ENCODE measurements at regions not wholly inside any gene's neighbourhood (a gene's known extent, or its start where the extent isn't known, plus 50 kb on each side); places are given as distances from the start of the nearest gene placed in this dataset.

DNA sequence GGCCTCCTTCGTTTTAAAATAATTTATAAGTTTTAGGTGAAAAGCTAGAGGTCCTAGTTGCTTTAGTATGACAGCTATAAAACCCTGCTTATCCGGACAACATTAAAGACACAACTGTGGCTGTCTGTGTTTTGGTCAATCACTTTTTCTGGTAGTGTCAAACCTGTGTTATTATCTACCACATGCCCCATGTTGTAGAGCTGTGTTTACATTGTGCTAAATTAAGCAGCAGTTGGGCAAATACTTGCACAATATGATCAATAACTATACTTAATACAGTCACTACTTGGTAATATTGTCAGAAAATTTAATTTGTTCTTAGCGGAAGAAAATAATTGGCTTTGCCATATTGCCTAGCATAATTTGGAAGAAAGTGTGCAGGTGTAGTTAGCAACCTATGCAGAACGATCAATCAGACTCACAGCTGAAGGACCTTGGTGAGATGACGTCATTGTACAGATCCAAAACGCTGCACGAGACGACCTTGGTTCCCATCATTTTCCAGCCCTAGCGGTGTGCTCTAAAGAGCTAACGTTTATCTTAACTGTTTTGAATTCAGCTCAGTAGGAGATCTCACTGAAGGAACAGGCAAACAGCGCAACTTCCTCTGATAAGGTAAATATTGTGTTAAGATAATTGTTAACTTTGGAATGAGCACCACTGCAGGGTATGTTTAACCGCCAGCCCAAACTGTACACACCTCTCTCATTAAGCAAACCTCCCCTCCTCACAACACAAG lies 476.6 kb downstream of the IRS2 start (continued):
- TF ChIP-seq CREB5 (CRISPR knock-in tag; IDR thresholded peaks at IDR 0.05; ENCODE audit: low read depth) (no peak), ISL1 (CRISPR knock-in tag; IDR thresholded peaks at IDR 0.05) (no peak), CSRNP3 (CRISPR knock-in tag; IDR thresholded peaks at IDR 0.05) (no peak), ESRRG (CRISPR knock-in tag; IDR thresholded peaks at IDR 0.05) (no peak), ZNF8 (CRISPR knock-in tag; IDR thresholded peaks at IDR 0.05) (no peak), TOX (CRISPR knock-in tag; IDR thresholded peaks at IDR 0.05; ENCODE audit: borderline replicate concordance) (no peak)

- ATAC-seq, result no peak
These were observed 479.4 kb downstream of the IRS2 start for GRCh38 chr13:109307027-109307426.

DNA sequence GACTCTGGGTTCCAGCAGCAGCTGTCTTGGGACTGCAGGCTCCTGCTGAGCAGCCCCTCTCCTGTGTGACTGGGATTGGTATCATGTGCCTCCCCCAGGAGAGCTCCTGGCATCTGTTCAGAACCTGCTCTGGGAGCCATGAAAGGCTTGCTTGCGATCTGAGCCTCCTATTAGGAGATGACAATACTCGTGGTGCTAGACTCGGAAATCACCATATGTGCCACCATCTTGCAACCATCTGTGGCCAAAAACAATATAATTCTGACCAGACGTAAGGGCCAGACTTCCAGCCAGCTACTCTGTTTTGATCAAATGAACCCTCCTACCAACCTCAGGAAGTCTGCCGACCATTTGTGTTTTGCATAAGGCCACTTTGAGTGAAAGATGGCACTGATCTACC lies 484.7 kb downstream of the IRS2 start:
- ATAC-seq, result no peak; the same call in 2 of the 3 replicates

More at GRCh38 chr13:109307027-109307426, 479.4 kb downstream of the IRS2 start:
- no peak for TF ChIP-seq BACH2 (CRISPR knock-in tag; IDR thresholded peaks at IDR 0.05; ENCODE audit: borderline replicate concordance)
- no peak for TF ChIP-seq TCF4 (CRISPR knock-in tag; IDR thresholded peaks at IDR 0.05; ENCODE audit: borderline replicate concordance)
- TF ChIP-seq OSR1 (CRISPR knock-in tag; IDR thresholded peaks at IDR 0.05), result no peak
- no peak for TF ChIP-seq ARNTL (CRISPR knock-in tag; IDR thresholded peaks at IDR 0.05; ENCODE audit: borderline replicate concordance, low read depth)
- TF ChIP-seq, protein P1, sequence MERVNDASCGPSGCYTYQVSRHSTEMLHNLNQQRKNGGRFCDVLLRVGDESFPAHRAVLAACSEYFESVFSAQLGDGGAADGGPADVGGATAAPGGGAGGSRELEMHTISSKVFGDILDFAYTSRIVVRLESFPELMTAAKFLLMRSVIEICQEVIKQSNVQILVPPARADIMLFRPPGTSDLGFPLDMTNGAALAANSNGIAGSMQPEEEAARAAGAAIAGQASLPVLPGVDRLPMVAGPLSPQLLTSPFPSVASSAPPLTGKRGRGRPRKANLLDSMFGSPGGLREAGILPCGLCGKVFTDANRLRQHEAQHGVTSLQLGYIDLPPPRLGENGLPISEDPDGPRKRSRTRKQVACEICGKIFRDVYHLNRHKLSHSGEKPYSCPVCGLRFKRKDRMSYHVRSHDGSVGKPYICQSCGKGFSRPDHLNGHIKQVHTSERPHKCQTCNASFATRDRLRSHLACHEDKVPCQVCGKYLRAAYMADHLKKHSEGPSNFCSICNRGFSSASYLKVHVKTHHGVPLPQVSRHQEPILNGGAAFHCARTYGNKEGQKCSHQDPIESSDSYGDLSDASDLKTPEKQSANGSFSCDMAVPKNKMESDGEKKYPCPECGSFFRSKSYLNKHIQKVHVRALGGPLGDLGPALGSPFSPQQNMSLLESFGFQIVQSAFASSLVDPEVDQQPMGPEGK (CRISPR knock-in tag; IDR thresholded peaks at IDR 0.05; ENCODE audit: borderline replicate concordance), result no peak
- no peak for TF ChIP-seq CSRNP3 (CRISPR knock-in tag; IDR thresholded peaks at IDR 0.05)
- TF ChIP-seq ISL1 (CRISPR knock-in tag; IDR thresholded peaks at IDR 0.05), result no peak
- TF ChIP-seq GLIS3 (CRISPR knock-in tag; IDR thresholded peaks at IDR 0.05), result no peak
- TF ChIP-seq, protein P2, sequence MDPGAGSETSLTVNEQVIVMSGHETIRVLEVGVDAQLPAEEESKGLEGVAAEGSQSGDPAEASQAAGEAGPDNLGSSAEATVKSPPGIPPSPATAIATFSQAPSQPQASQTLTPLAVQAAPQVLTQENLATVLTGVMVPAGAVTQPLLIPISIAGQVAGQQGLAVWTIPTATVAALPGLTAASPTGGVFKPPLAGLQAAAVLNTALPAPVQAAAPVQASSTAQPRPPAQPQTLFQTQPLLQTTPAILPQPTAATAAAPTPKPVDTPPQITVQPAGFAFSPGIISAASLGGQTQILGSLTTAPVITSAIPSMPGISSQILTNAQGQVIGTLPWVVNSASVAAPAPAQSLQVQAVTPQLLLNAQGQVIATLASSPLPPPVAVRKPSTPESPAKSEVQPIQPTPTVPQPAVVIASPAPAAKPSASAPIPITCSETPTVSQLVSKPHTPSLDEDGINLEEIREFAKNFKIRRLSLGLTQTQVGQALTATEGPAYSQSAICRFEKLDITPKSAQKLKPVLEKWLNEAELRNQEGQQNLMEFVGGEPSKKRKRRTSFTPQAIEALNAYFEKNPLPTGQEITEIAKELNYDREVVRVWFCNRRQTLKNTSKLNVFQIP (CRISPR knock-in tag; IDR thresholded peaks at IDR 0.05; ENCODE audit: borderline replicate concordance, low read depth), result no peak
- no peak for TF ChIP-seq CSDC2 (CRISPR knock-in tag; IDR thresholded peaks at IDR 0.05)
- no peak for TF ChIP-seq ZNF565 (CRISPR knock-in tag; conservative IDR thresholded peaks at IDR 0.05; ENCODE audit: low read depth)
- TF ChIP-seq ZNF70 (CRISPR knock-in tag; IDR thresholded peaks at IDR 0.05), result no peak

GRCh38 chr13:109301276-109301675 lies 485.1 kb downstream of the IRS2 start:
- TF ChIP-seq ZC3H10 (CRISPR knock-in tag; IDR thresholded peaks at IDR 0.05), result no peak
- TF ChIP-seq TCF4 (CRISPR knock-in tag; IDR thresholded peaks at IDR 0.05; ENCODE audit: borderline replicate concordance), result no peak
- no peak for TF ChIP-seq BACH2 (CRISPR knock-in tag; IDR thresholded peaks at IDR 0.05; ENCODE audit: borderline replicate concordance)
- TF ChIP-seq GLIS3 (CRISPR knock-in tag; IDR thresholded peaks at IDR 0.05), result no peak
- TF ChIP-seq TOX (CRISPR knock-in tag; IDR thresholded peaks at IDR 0.05; ENCODE audit: borderline replicate concordance), result no peak
- no peak for TF ChIP-seq TSHZ2 (CRISPR knock-in tag; IDR thresholded peaks at IDR 0.05)
- no peak for TF ChIP-seq CREB5 (CRISPR knock-in tag; IDR thresholded peaks at IDR 0.05; ENCODE audit: low read depth)
- no peak for TF ChIP-seq OSR1 (CRISPR knock-in tag; IDR thresholded peaks at IDR 0.05)
- ATAC-seq, result no peak

More for the DNA sequence above, 484.7 kb downstream of the IRS2 start:
- TF ChIP-seq ZNF8 (CRISPR knock-in tag; IDR thresholded peaks at IDR 0.05) (no peak), BACH2 (CRISPR knock-in tag; IDR thresholded peaks at IDR 0.05; ENCODE audit: borderline replicate concordance) (no peak), TCF4 (CRISPR knock-in tag; IDR thresholded peaks at IDR 0.05; ENCODE audit: borderline replicate concordance) (peak; percentile 64; the same call in 1 of the 2 replicates), CSDC2 (CRISPR knock-in tag; IDR thresholded peaks at IDR 0.05) (no peak), ISL1 (CRISPR knock-in tag; IDR thresholded peaks at IDR 0.05) (no peak)
